ENCODE measurements at regions not wholly inside any gene's neighbourhood (a gene's known extent, or its start where the extent isn't known, plus 50 kb on each side); places are given as distances from the start of the nearest gene placed in this dataset.

DNA sequence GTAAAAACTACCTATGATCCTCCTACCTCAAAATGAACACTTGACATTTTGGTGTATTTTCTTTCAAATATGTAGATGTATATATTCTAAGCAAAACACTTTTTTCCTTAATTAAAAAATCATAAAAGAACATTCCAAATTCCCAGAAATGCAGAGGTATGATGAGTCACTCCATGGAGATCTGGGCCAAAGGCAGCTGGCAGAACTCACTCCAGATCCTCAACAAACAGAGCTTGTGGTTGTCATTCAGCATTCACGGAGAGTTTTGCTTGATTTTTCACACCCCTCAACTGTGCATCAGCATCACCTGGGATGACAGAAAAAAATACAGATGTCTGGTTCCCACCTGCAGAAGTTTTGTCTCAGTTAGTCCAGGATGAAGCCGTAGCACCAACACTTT lies 144.6 kb downstream of the KIT start:
- TF ChIP-seq, protein P1, sequence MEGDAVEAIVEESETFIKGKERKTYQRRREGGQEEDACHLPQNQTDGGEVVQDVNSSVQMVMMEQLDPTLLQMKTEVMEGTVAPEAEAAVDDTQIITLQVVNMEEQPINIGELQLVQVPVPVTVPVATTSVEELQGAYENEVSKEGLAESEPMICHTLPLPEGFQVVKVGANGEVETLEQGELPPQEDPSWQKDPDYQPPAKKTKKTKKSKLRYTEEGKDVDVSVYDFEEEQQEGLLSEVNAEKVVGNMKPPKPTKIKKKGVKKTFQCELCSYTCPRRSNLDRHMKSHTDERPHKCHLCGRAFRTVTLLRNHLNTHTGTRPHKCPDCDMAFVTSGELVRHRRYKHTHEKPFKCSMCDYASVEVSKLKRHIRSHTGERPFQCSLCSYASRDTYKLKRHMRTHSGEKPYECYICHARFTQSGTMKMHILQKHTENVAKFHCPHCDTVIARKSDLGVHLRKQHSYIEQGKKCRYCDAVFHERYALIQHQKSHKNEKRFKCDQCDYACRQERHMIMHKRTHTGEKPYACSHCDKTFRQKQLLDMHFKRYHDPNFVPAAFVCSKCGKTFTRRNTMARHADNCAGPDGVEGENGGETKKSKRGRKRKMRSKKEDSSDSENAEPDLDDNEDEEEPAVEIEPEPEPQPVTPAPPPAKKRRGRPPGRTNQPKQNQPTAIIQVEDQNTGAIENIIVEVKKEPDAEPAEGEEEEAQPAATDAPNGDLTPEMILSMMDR (IDR thresholded peaks at IDR 0.05), result no peak
- no peak for TF ChIP-seq ZFX (IDR thresholded peaks at IDR 0.05; ENCODE audit: borderline replicate concordance)
